ENCODE measurements at regions not wholly inside any gene's neighbourhood (a gene's known extent, or its start where the extent isn't known, plus 50 kb on each side); places are given as distances from the start of the nearest gene placed in this dataset.

- DNase-seq (no peak), ATAC-seq (no peak)
Observed at GRCh38 chr15:77866596-77867125, 210.8 kb downstream of the TBC1D2B start.

GRCh38 chr15:77866186-77866585 lies 211.3 kb downstream of the TBC1D2B start:
- no peak overlapping the region for H3K27ac ChIP-seq
- intact Hi-C loops (cut with DNase I), result no loop called here
- no peaks in the 10 kb centered on the region for H3K27me3 ChIP-seq
- DNase-seq (peak in 1 of 5 donors; percentile 3), ATAC-seq (no peak)
- WGBS, 4 donors, result 73 to 87% (median 80%) methylated on average over 8 of the region's 8 CpGs
- peaks cover 0 to 4% (median 0%) of the 10 kb centered on the region in 12 donors for H3K4me1 ChIP-seq
- TF ChIP-seq POLR2A (IDR thresholded peaks at IDR 0.05) (no peak), CTCF (IDR thresholded peaks at IDR 0.05) (no peak)
- no peak overlapping the region for H3K4me3 ChIP-seq
- no peaks in the 10 kb centered on the region for H3K9me3 ChIP-seq
- no peaks in the 10 kb centered on the region for H3K36me3 ChIP-seq

More at GRCh38 chr15:77866596-77867125, 210.8 kb downstream of the TBC1D2B start:
- H3K27ac ChIP-seq, result no peak overlapping the region
- TF ChIP-seq CTCF (IDR thresholded peaks at IDR 0.05), result no peak
- no peak for TF ChIP-seq POLR2A (IDR thresholded peaks at IDR 0.05)
- peaks cover 0 to 4% (median 0%) of the 10 kb centered on the region in 12 donors for H3K4me1 ChIP-seq
- H3K4me3 ChIP-seq, result no peak overlapping the region
- H3K9me3 ChIP-seq, result no peaks in the 10 kb centered on the region
- WGBS, 4 donors, result 64 to 75% (median 68%) methylated on average over 7 to 8 of the region's 8 CpGs
- H3K27me3 ChIP-seq, result no peaks in the 10 kb centered on the region
- intact Hi-C loops (cut with DNase I), result no loop called here
- H3K36me3 ChIP-seq, result no peaks in the 10 kb centered on the region

- peaks cover 0 to 4% (median 0%) of the 10 kb centered on the region in 12 donors for H3K4me1 ChIP-seq
- no peak overlapping the region for H3K27ac ChIP-seq
- no peak for ATAC-seq
- no peaks in the 10 kb centered on the region for H3K9me3 ChIP-seq
- no peak overlapping the region for H3K4me3 ChIP-seq
- TF ChIP-seq CTCF (IDR thresholded peaks at IDR 0.05) (no peak), POLR2A (IDR thresholded peaks at IDR 0.05) (no peak)
- intact Hi-C loops (cut with DNase I), result no loop called here
- H3K36me3 ChIP-seq, result no peaks in the 10 kb centered on the region
- H3K27me3 ChIP-seq, result no peaks in the 10 kb centered on the region
- DNase-seq, result no peak
- 87 to 92% (median 90%) methylated on average over 6 to 7 of the region's 7 CpGs for WGBS, 4 donors
Observed at GRCh38 chr15:77865701-77866100, 211.8 kb downstream of the TBC1D2B start.

- Histone ChIP-seq H3K27ac (no peak overlapping the region), H3K9me3 (no peaks in the 10 kb centered on the region), H3K4me3 (no peak overlapping the region), H3K36me3 (no peaks in the 10 kb centered on the region), H3K27me3 (no peaks in the 10 kb centered on the region), H3K4me1 (no peaks in the 10 kb centered on the region)
- no peak for DNase-seq
- no peak for TF ChIP-seq POLR2A (IDR thresholded peaks at IDR 0.05)
- TF ChIP-seq CTCF (IDR thresholded peaks at IDR 0.05), result no peak
- no peak for ATAC-seq
- 75 to 90% (median 81%) methylated on average over 5 to 7 of the region's 7 CpGs for WGBS, 4 donors
- intact Hi-C loops (cut with DNase I), result no loop called here
Observed at GRCh38 chr15:77865106-77865610, 212.4 kb downstream of the TBC1D2B start.

Measured in heart left ventricle (tissue), 16 donors.